Immature natural killer cell (primary cell): ENCODE measurements at regions not wholly inside any gene's neighbourhood (a gene's known extent, or its start where the extent isn't known, plus 50 kb on each side); places are given as distances from the start of the nearest gene placed in this dataset.

Experiments used
- DNase-seq, 3 donors: peaks; one replicate each; pipeline ENCODE4 v3.0.0; 2022; ENCODE audit warnings: mixed read lengths in 1 of 3
- H3K27ac Mint-ChIP-seq, 6 donors: one replicate each; pipeline ENCODE4 v1.8.0; 2020; ENCODE audit warnings: mixed read lengths in 6 of 6, mild to moderate bottlenecking in 5 of 6, inconsistent platforms in 4 of 6, moderate library complexity in 3 of 6
- H3K27me3 Mint-ChIP-seq, 3 donors: one replicate each; pipeline ENCODE4 v1.8.0; 2020 to 2021; ENCODE audit warnings: low read depth in 3 of 3, mild to moderate bottlenecking in 3 of 3, mixed read lengths in 3 of 3, moderate library complexity in 3 of 3, inconsistent platforms in 1 of 3
- H3K36me3 Mint-ChIP-seq, 3 donors: one replicate each; pipeline ENCODE4 v1.8.0; 2020; ENCODE audit warnings: mixed read lengths in 3 of 3, inconsistent platforms in 2 of 3, mild to moderate bottlenecking in 2 of 3
- H3K4me1 Mint-ChIP-seq, 2 donors: one replicate each; pipeline ENCODE4 v1.8.0; 2020; ENCODE audit warnings: inconsistent platforms in 2 of 2, mild to moderate bottlenecking in 2 of 2, mixed read lengths in 2 of 2, moderate library complexity in 1 of 2
- H3K4me3 Mint-ChIP-seq, 5 donors: one replicate each; pipeline ENCODE4 v1.8.0; 2020; ENCODE audit warnings: mild to moderate bottlenecking in 5 of 5, mixed read lengths in 5 of 5, inconsistent platforms in 3 of 5, moderate library complexity in 3 of 5
- H3K9me3 Mint-ChIP-seq, 6 donors: one replicate each; pipeline ENCODE4 v1.8.0; 2020; ENCODE audit warnings: mild to moderate bottlenecking in 6 of 6, mixed read lengths in 6 of 6, inconsistent platforms in 4 of 6, moderate library complexity in 3 of 6

GRCh38 chr6:28750926-28751458 is 172.8 kb downstream of the TRIM27 start:
- Mint-ChIP-seq H3K4me1 (no peaks in the 10 kb centered on the region), H3K27me3 (peaks cover 13 to 22% (median 18%) of the 10 kb centered on the region in 3 donors), H3K9me3 (peaks cover 12 to 39% (median 23%) of the 10 kb centered on the region in 6 donors), H3K27ac (no peak overlapping the region), H3K4me3 (no peak overlapping the region), H3K36me3 (no peaks in the 10 kb centered on the region)
- DNase-seq = no peak

GRCh38 chr6:28751514-28751913 is 172.3 kb downstream of the TRIM27 start:
- H3K27me3 Mint-ChIP-seq = peaks cover 11 to 22% (median 15%) of the 10 kb centered on the region in 3 donors
- H3K36me3 Mint-ChIP-seq = no peaks in the 10 kb centered on the region
- peak overlapping the region in 1 of 5 donors; percentile 5 for H3K4me3 Mint-ChIP-seq
- H3K27ac Mint-ChIP-seq = no peak overlapping the region
- H3K4me1 Mint-ChIP-seq = no peaks in the 10 kb centered on the region
- no peak for DNase-seq
- H3K9me3 Mint-ChIP-seq = peaks cover 10 to 39% (median 23%) of the 10 kb centered on the region in 6 donors

- H3K9me3 Mint-ChIP-seq = peaks cover 9 to 39% (median 23%) of the 10 kb centered on the region in 6 donors
- H3K27me3 Mint-ChIP-seq = peaks cover 10 to 22% (median 11%) of the 10 kb centered on the region in 3 donors
- H3K27ac Mint-ChIP-seq = no peak overlapping the region
- no peaks in the 10 kb centered on the region for H3K36me3 Mint-ChIP-seq
- no peak for DNase-seq
- H3K4me1 Mint-ChIP-seq = no peaks in the 10 kb centered on the region
- H3K4me3 Mint-ChIP-seq = peak overlapping the region in 1 of 5 donors; percentile 5
These were observed 171.8 kb downstream of the TRIM27 start for GRCh38 chr6:28751963-28752350.

- DNase-seq = no peak
- H3K4me1 Mint-ChIP-seq = no peaks in the 10 kb centered on the region
- H3K36me3 Mint-ChIP-seq = no peaks in the 10 kb centered on the region
- no peak overlapping the region for H3K27ac Mint-ChIP-seq
- no peak overlapping the region for H3K4me3 Mint-ChIP-seq
- H3K9me3 Mint-ChIP-seq = peaks cover 0 to 13% (median 3%) of the 10 kb centered on the region in 6 donors
- H3K27me3 Mint-ChIP-seq = peaks cover 2 to 22% (median 3%) of the 10 kb centered on the region in 3 donors
These were observed 166.2 kb downstream of the TRIM27 start for GRCh38 chr6:28757429-28758045.

GRCh38 chr6:28758046-28758817 is 165.6 kb downstream of the TRIM27 start:
- Mint-ChIP-seq H3K9me3 (peaks cover 0 to 18% (median 4%) of the 10 kb centered on the region in 6 donors), H3K36me3 (no peaks in the 10 kb centered on the region), H3K27me3 (peaks cover 4 to 26% (median 5%) of the 10 kb centered on the region in 3 donors), H3K4me1 (no peaks in the 10 kb centered on the region), H3K4me3 (no peak overlapping the region), H3K27ac (no peak overlapping the region)
- no peak for DNase-seq

GRCh38 chr6:28758818-28759235 is 165.0 kb downstream of the TRIM27 start:
- Mint-ChIP-seq H3K4me1 (no peaks in the 10 kb centered on the region), H3K9me3 (peaks cover 0 to 18% (median 4%) of the 10 kb centered on the region in 6 donors), H3K4me3 (no peak overlapping the region), H3K27me3 (peaks cover 4 to 30% (median 7%) of the 10 kb centered on the region in 3 donors), H3K27ac (no peak overlapping the region), H3K36me3 (no peaks in the 10 kb centered on the region)
- no peak for DNase-seq

GRCh38 chr6:28764014-28764723 is 159.6 kb downstream of the TRIM27 start:
- no peak overlapping the region for H3K27ac Mint-ChIP-seq
- DNase-seq = no peak
- H3K4me1 Mint-ChIP-seq = no peaks in the 10 kb centered on the region
- peaks cover 0 to 6% (median 4%) of the 10 kb centered on the region in 3 donors for H3K36me3 Mint-ChIP-seq
- peaks cover 31 to 58% (median 42%) of the 10 kb centered on the region in 3 donors for H3K27me3 Mint-ChIP-seq
- no peak overlapping the region for H3K4me3 Mint-ChIP-seq
- peaks cover 5 to 42% (median 9%) of the 10 kb centered on the region in 6 donors for H3K9me3 Mint-ChIP-seq

- Mint-ChIP-seq H3K27ac (no peak overlapping the region), H3K9me3 (peaks cover 6 to 48% (median 10%) of the 10 kb centered on the region in 6 donors)
These were observed 159.0 kb downstream of the TRIM27 start for GRCh38 chr6:28764761-28765282.

GRCh38 chr6:28765978-28766351 is 157.8 kb downstream of the TRIM27 start:
- Mint-ChIP-seq H3K4me3 (no peak overlapping the region), H3K36me3 (peaks cover 0 to 6% (median 4%) of the 10 kb centered on the region in 3 donors), H3K27ac (no peak overlapping the region), H3K9me3 (peaks cover 6 to 55% (median 11%) of the 10 kb centered on the region in 6 donors), H3K4me1 (no peaks in the 10 kb centered on the region), H3K27me3 (peaks cover 40 to 59% (median 51%) of the 10 kb centered on the region in 3 donors)
- DNase-seq = no peak

More at GRCh38 chr6:28764761-28765282, 159.0 kb downstream of the TRIM27 start:
- Mint-ChIP-seq H3K4me3 (peak overlapping the region in 1 of 5 donors; percentile 2), H3K27me3 (peaks cover 34 to 62% (median 47%) of the 10 kb centered on the region in 3 donors), H3K4me1 (no peaks in the 10 kb centered on the region), H3K36me3 (peaks cover 0 to 6% (median 4%) of the 10 kb centered on the region in 3 donors)
- no peak for DNase-seq

- DNase-seq = no peak
- peaks cover 44 to 63% (median 55%) of the 10 kb centered on the region in 3 donors for H3K27me3 Mint-ChIP-seq
- H3K27ac Mint-ChIP-seq = no peak overlapping the region
- no peaks in the 10 kb centered on the region for H3K4me1 Mint-ChIP-seq
- peaks cover 0 to 6% (median 4%) of the 10 kb centered on the region in 3 donors for H3K36me3 Mint-ChIP-seq
- H3K4me3 Mint-ChIP-seq = no peak overlapping the region
- H3K9me3 Mint-ChIP-seq = peaks cover 6 to 59% (median 12%) of the 10 kb centered on the region in 6 donors
These were observed 157.4 kb downstream of the TRIM27 start for GRCh38 chr6:28766426-28766825.

- no peak for DNase-seq
- Mint-ChIP-seq H3K27me3 (peaks cover 52 to 64% (median 61%) of the 10 kb centered on the region in 3 donors), H3K27ac (no peak overlapping the region), H3K9me3 (peaks cover 6 to 63% (median 12%) of the 10 kb centered on the region in 6 donors), H3K36me3 (peaks cover 0 to 6% (median 4%) of the 10 kb centered on the region in 3 donors), H3K4me1 (no peaks in the 10 kb centered on the region), H3K4me3 (no peak overlapping the region)
These were observed 156.7 kb downstream of the TRIM27 start for GRCh38 chr6:28767133-28767532.

GRCh38 chr6:28767691-28768090 is 156.1 kb downstream of the TRIM27 start:
- no peak overlapping the region for H3K27ac Mint-ChIP-seq
- no peak overlapping the region for H3K4me3 Mint-ChIP-seq
- H3K36me3 Mint-ChIP-seq = peaks cover 0 to 6% (median 4%) of the 10 kb centered on the region in 3 donors
- DNase-seq = no peak
- no peaks in the 10 kb centered on the region for H3K4me1 Mint-ChIP-seq
- H3K9me3 Mint-ChIP-seq = peaks cover 6 to 65% (median 13%) of the 10 kb centered on the region in 6 donors
- H3K27me3 Mint-ChIP-seq = peaks cover 53 to 66% (median 65%) of the 10 kb centered on the region in 3 donors
